Astrocyte of the spinal cord (primary cell): ENCODE measurements at regions not wholly inside any gene's neighbourhood (a gene's known extent, or its start where the extent isn't known, plus 50 kb on each side); places are given as distances from the start of the nearest gene placed in this dataset.

Experiments used
- DNase-seq: peaks from one replicate; pipeline ENCODE4 v3.0.0; 2011; ENCODE audit warnings: low read depth, low spot score
- H3K4me3 ChIP-seq: 2 replicates; pipeline ENCODE4 v1.5.1; 2011; ENCODE audit warnings: low read depth, mild to moderate bottlenecking, low read length, moderate library complexity
- in situ Hi-C: cut with HindIII; loops from 2 replicates; pipeline ENCODE4 v1.10.0; 2017; ENCODE audit warnings: low sequenced_read_pairs
- TF ChIP-seq, protein P1 (sequence below): IDR thresholded peaks from 2 replicates; pipeline ENCODE4 v1.5.1; 2012; ENCODE audit warnings: low read depth, mild to moderate bottlenecking, low read length, inconsistent platforms

- in situ Hi-C loops: no loop called here
- TF ChIP-seq, protein P1, sequence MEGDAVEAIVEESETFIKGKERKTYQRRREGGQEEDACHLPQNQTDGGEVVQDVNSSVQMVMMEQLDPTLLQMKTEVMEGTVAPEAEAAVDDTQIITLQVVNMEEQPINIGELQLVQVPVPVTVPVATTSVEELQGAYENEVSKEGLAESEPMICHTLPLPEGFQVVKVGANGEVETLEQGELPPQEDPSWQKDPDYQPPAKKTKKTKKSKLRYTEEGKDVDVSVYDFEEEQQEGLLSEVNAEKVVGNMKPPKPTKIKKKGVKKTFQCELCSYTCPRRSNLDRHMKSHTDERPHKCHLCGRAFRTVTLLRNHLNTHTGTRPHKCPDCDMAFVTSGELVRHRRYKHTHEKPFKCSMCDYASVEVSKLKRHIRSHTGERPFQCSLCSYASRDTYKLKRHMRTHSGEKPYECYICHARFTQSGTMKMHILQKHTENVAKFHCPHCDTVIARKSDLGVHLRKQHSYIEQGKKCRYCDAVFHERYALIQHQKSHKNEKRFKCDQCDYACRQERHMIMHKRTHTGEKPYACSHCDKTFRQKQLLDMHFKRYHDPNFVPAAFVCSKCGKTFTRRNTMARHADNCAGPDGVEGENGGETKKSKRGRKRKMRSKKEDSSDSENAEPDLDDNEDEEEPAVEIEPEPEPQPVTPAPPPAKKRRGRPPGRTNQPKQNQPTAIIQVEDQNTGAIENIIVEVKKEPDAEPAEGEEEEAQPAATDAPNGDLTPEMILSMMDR: no peak
- DNase-seq: no peak
Measured at GRCh38 chr11:28521075-28521474, 412.9 kb downstream of the METTL15 start.

GRCh38 chr11:28520291-28520690 lies 412.1 kb downstream of the METTL15 start:
- no peak overlapping the region for H3K4me3 ChIP-seq
- DNase-seq: no peak
- TF ChIP-seq, protein P1: no peak
- in situ Hi-C loops: no loop called here

More at GRCh38 chr11:28521075-28521474, 412.9 kb downstream of the METTL15 start:
- H3K4me3 ChIP-seq: no peak overlapping the region

DNA sequence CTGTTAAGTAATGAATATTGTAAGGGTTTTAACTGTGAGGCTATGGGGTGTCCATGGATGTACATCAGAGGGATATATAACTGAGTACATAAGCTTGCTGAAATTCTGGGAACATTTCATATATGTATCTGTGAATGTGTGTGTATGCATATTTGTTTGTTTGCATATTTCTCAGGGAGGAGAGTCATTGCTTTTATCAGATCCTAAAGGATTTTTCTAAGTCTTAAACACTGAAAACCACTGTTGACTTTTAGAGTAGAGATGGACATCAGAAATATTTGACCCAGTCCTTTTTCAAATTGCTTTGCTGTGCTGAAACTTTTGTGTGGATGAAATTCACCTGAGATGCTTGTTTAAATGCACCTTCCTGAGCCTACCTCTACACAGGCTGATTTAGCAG lies 410.6 kb downstream of the METTL15 start:
- TF ChIP-seq, protein P1: no peak
- in situ Hi-C loops: no loop called here
- H3K4me3 ChIP-seq: no peak overlapping the region
- no peak for DNase-seq

DNA sequence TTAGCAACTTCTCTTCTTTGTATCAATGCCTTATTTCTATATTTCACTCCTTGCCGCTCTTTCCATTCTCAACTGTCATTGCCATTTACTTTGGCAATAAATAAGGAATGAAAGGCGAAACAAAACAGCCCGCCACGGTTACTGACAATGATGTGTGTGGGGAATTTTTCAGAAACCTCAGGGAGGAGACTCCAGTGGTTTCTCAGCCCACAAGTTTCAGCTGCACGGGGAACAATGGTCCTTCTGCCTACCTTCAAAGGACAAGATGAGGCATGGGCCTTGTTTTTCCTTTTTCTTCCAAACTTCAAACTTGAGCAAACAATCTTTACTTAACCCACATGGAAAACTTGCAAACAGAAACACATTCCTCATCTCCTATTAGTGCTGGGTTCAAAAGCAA lies 409.4 kb downstream of the METTL15 start:
- in situ Hi-C loops: no loop called here
- TF ChIP-seq, protein P1: no peak
- no peak for DNase-seq
- H3K4me3 ChIP-seq: no peak overlapping the region

DNA sequence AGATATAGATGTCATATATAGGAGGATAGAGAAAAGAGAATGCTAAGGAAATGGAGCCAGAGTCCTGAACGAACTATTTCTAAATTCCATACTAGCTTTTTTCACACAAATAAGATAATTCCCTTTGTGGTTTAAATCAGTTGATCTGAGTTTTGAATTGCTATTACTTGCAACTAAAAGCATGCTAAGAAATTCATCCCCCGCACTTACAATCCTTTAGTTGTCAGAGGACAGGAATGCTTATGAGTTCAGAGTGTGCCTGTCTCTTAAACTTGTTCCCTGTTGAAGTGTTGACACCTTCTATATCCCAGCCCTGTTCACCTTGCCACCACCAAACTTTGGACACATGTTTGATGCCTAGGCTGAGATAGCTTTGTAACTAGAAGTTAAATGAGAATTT lies 406.2 kb downstream of the METTL15 start:
- TF ChIP-seq, protein P1: no peak
- DNase-seq: no peak
- no peak overlapping the region for H3K4me3 ChIP-seq
- in situ Hi-C loops: no loop called here

DNA sequence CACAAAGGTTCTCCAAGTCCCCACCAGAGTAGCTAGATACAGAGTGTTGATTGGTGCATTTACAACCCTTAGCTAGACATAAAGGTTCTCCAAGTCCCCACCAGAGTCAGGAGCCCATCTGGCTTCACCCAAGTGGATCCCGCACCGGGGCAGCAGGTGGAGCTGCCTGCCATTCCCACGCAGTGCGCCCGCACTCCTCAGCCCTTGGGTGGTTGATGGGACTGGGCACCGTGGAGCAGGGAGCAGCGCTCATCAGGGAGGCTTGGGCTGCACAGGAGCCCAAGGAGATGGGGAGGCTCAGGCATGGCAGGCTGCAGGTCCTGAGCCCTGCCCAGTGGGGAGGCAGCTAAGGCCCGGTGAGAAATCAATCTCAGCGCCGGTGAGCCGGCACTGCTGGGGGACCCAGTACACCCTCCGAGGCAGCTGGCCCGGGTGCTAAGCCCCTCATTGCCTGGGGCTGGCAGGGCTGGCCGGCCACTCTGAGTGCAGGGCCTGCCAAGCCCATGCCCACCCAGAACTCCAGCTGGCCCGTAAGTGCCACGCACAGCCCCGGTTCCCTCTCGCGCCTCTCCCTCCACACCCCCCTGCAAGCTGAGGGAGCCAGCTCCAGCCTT lies 404.1 kb downstream of the METTL15 start:
- in situ Hi-C loops: no loop called here
- DNase-seq: no peak
- TF ChIP-seq, protein P1: no peak
- H3K4me3 ChIP-seq: no peak overlapping the region

DNA sequence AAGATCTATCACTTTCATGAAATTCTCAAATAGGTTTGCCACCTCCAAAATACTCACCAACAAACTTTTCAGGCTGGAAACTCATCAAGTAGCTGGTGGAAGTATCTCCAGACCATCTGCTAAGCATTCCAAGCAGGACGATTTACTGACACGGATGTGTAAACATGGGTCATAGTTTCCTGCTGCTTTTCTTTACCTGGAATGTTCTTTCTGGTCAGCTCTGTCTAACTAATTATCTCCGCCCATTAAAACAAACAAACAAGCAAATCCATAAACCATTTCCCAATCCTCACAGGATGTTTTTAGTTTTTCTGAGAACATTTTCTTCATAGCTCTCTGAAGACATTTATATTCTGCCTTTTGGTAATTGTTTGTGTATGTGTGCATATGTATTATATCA lies 397.0 kb downstream of the METTL15 start:
- TF ChIP-seq, protein P1: no peak
- in situ Hi-C loops: no loop called here
- DNase-seq: no peak
- no peak overlapping the region for H3K4me3 ChIP-seq
